SH-SY5Y (cell line): ENCODE measurements at regions not wholly inside any gene's neighbourhood (a gene's known extent, or its start where the extent isn't known, plus 50 kb on each side); places are given as distances from the start of the nearest gene placed in this dataset.

ENCODE experiments used
- GATA2 ChIP-seq: IDR thresholded peaks from 2 replicates; pipeline ENCODE4 v1.6.1; 2011; ENCODE audit warnings: mild to moderate bottlenecking, low read depth, low read length
- GATA3 ChIP-seq: IDR thresholded peaks from 2 replicates; pipeline ENCODE4 v1.6.1; 2011; ENCODE audit warnings: low read depth, mild to moderate bottlenecking, low read length, moderate library complexity

GRCh38 chr3:161848376-161848775, 351.8 kb downstream of the OTOL1 start:
- TF ChIP-seq GATA2 (no peak), GATA3 (no peak)
